ENCODE measurements at regions not wholly inside any gene's neighbourhood (a gene's known extent, or its start where the extent isn't known, plus 50 kb on each side); places are given as distances from the start of the nearest gene placed in this dataset.

DNA sequence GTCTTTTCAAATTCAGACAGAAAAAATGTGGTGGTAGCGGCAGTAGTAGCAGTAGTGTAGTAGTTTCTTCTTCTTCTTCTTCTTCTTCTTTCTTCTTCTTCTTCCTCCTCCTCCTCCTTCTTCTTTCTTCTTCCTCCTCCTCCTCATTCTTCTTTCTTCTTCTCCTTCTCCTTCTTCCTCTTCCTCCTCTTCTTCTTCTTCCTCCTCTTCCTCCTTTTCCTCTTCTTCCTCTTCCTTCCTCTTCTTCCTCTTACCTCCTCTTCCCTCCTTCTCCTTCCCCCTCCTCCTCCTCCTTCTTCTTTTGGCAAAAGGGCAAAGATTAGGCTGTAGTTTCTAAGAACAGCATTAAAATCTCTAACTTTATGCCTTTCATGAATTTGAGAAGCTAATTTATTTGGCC, 59.6 kb upstream of the INSM2 start:
- Histone ChIP-seq H4K5ac (ENCODE audit: low read depth, low read length) (no peak overlapping the region), H3K14ac (replicated peaks; ENCODE audit: low read depth, low read length) (no peak overlapping the region), H2AFZ (replicated peaks; ENCODE audit: low read length, poor library complexity) (no peak overlapping the region), H4K20me1 (ENCODE audit: insufficient read depth, low read length) (no peaks in the 10 kb centered on the region), H3K23ac (ENCODE audit: low read depth, low read length) (no peak overlapping the region), H2BK15ac (ENCODE audit: low read depth, low read length) (no peak overlapping the region), H2AK5ac (ENCODE audit: low read depth, low read length) (no peak overlapping the region), H3K9me1 (ENCODE audit: insufficient read depth, low read length) (no peaks in the 10 kb centered on the region), H3K9me3 (ENCODE audit: control insufficient read depth, insufficient read depth, low read length) (no peaks in the 10 kb centered on the region), H3K4ac (ENCODE audit: low read depth, low read length) (no peak overlapping the region), H3K9ac (ENCODE audit: low read depth, low read length) (no peak overlapping the region), H2BK120ac (ENCODE audit: low read depth, low read length) (no peak overlapping the region), H2BK5ac (ENCODE audit: low read depth, low read length, poor library complexity, severe bottlenecking) (no peak overlapping the region), H3K27me3 (ENCODE audit: control insufficient read depth, insufficient read depth, low read length) (peaks cover 1% of the 10 kb centered on the region; the same call in 1 of the 2 replicates), H3K4me3 (ENCODE audit: insufficient read depth, low read depth, low read length) (no peak overlapping the region), H3K79me1 (ENCODE audit: low read depth in 1 of 2, low read length in 2 of 2) (no peaks in the 10 kb centered on the region), H3K18ac (ENCODE audit: low read depth, low read length) (no peak overlapping the region), H4K8ac (ENCODE audit: low read depth in 2 of 2, low read length in 2 of 2) (no peak overlapping the region), H3K27ac (ENCODE audit: insufficient read depth, low read length) (no peak overlapping the region), H2BK20ac (ENCODE audit: low read depth, low read length) (no peak overlapping the region), H3K36me3 (ENCODE audit: control insufficient read depth, insufficient read depth, low read length) (no peaks in the 10 kb centered on the region), H3K56ac (ENCODE audit: extremely low read depth, insufficient read depth, low read length) (no peak overlapping the region), H3K4me2 (ENCODE audit: low read depth, low read length) (no peak overlapping the region), H3K4me1 (ENCODE audit: control insufficient read depth, insufficient read depth, low read length) (no peaks in the 10 kb centered on the region), H2AK9ac (replicated peaks; ENCODE audit: low read depth, low read length, poor library complexity) (no peak overlapping the region), H4K91ac (ENCODE audit: insufficient read depth, low read depth, low read length) (no peak overlapping the region)
- in situ Hi-C loops (cut with MboI; ENCODE audit: low sequenced_read_pairs): no loop called here
- WGBS, 2 experiments (ENCODE audit: extremely low coverage in 2 of 2, insufficient read length in 1 of 2): no CpG with 5 or more reads among the region's 1 CpG
- TF ChIP-seq MAZ (IDR thresholded peaks at IDR 0.05; ENCODE audit: borderline replicate concordance, low read depth, low read length) (no peak), SMC3 (IDR thresholded peaks at IDR 0.05; ENCODE audit: low read depth, low read length) (no peak), POLR2A (IDR thresholded peaks at IDR 0.05; ENCODE audit: low read depth, low read length) (no peak), NFE2L2 (IDR thresholded peaks at IDR 0.05; ENCODE audit: low read depth, low read length) (no peak), CEBPB (IDR thresholded peaks at IDR 0.05; ENCODE audit: low read depth, low read length) (no peak), CHD1 (IDR thresholded peaks at IDR 0.05; ENCODE audit: low read depth, low read length) (no peak)
- TF ChIP-seq, protein P1, sequence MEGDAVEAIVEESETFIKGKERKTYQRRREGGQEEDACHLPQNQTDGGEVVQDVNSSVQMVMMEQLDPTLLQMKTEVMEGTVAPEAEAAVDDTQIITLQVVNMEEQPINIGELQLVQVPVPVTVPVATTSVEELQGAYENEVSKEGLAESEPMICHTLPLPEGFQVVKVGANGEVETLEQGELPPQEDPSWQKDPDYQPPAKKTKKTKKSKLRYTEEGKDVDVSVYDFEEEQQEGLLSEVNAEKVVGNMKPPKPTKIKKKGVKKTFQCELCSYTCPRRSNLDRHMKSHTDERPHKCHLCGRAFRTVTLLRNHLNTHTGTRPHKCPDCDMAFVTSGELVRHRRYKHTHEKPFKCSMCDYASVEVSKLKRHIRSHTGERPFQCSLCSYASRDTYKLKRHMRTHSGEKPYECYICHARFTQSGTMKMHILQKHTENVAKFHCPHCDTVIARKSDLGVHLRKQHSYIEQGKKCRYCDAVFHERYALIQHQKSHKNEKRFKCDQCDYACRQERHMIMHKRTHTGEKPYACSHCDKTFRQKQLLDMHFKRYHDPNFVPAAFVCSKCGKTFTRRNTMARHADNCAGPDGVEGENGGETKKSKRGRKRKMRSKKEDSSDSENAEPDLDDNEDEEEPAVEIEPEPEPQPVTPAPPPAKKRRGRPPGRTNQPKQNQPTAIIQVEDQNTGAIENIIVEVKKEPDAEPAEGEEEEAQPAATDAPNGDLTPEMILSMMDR (conservative IDR thresholded peaks at IDR 0.05; ENCODE audit: low read depth, low read length): no peak
- TF ChIP-seq, protein P2, sequence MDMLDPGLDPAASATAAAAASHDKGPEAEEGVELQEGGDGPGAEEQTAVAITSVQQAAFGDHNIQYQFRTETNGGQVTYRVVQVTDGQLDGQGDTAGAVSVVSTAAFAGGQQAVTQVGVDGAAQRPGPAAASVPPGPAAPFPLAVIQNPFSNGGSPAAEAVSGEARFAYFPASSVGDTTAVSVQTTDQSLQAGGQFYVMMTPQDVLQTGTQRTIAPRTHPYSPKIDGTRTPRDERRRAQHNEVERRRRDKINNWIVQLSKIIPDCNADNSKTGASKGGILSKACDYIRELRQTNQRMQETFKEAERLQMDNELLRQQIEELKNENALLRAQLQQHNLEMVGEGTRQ (IDR thresholded peaks at IDR 0.05; ENCODE audit: low read depth, low read length): no peak
- intact Hi-C loops (cut with micrococcal nuclease): no loop called here
- no TSS peak for BruUV-seq (replicated peaks)
- CTCF ChIA-PET: interaction anchor here (0.6 kb wide), 1 partner anchor 79 kb away, joined by 3 read pairs; no protein-coding TSS in a partner anchor
- no peak for ATAC-seq (ENCODE audit: low read depth)
- DNase-seq: no peak
- POLR2A ChIA-PET (ENCODE audit: unreplicated experiment): no interaction called here
- dilution Hi-C loops (cut with HindIII; ENCODE audit: low sequenced_read_pairs, unreplicated experiment): no loop called here
